COLO829 (cell line): ENCODE measurements at regions not wholly inside any gene's neighbourhood (a gene's known extent, or its start where the extent isn't known, plus 50 kb on each side); places are given as distances from the start of the nearest gene placed in this dataset.
"Not testable (repeated sequence)": the region's sequence is repeated elsewhere in the genome, so short reads cannot be mapped to it uniquely, and the experiment has no call there.

Experiments used
- DNase-seq: peaks from one replicate; pipeline ENCODE4 v3.0.0; 2012; ENCODE audit warnings: low spot score

DNA sequence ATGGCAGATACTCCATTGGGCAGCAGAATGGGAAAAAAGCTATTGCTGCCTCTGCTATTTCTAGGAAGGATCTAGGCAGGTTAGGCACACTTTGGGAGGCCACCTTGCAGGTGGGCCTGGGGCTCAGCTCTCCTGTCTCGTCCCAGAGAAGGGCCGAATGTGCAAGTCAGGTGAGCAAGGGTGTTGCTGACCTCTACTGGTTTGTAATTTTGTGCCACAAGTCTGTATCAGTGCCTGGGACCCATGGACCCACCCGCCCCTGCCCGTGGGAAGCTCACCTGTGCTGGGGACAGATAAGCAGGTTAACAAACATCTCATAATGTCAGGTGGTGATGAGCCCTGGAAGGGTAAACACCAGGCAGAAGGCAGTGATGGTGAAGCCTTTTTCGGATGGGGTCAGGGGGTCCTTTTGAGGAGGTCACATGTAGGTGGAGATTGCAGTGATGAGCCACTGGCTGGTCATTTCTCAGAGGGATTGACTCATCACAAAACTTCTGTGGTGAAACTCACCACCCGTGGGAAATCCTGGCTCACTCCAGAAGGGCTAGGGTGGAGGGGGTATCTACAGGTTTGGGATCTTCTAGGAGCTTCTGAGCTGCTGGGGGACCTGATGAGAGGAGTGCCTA lies 161.3 kb downstream of the KLF13 start:
- no peak for DNase-seq

DNA sequence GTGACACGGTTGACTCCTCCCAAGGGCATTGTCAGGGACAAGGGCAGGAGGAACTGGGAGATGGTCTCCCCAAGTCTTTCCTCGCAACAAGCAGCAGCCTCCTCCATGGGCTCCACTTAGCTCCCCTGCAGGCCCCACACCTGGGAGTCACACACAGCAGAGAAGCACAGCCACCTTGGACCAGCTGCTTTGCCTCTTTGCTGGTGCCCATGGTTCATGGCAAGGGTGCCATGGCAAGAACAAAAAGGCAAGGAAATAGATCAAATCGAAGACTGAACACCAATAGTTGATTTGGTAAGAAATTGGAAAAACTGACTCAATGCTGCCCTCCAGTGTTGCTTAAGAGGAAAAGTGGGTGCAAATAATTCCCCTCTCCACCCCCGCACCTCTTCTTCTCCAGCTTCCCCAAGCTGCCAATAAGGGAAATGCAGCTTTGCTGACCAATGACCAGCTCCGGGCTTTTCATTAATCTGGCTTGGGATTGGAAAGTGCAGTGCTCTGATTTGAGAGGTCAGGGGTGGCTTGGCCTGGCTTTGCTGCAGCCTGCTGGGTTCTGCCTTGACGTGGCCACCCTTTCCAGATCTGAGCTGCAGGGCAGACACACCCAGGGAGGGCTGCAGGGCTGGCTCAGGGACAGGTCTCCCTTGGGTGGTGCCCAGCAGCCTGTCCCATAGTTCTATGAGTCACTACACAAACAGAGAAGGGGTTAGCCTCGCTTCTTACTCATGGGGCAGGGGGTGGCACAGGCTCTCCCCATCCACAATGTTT lies 162.0 kb downstream of the KLF13 start:
- DNase-seq = peak; percentile 78

DNA sequence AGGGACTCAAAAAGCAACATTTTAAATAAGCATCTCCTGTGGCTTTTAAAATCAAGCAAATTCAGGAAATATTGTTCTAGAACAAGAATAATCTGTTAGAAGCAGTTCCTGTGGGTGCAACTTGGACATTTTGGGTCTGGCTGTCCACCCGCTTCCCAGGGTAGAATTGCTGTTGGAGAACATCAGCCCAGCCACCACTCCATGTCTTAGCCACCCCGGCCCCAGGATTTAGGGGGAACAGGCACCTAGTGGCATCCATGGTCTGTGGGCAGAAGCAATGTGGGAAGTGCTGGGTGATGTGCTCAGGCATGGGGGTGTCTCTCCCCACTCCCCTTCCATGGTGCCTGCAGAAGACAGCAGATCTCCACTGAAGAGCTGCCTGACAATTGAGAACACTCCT lies 162.6 kb downstream of the KLF13 start:
- DNase-seq = no peak

DNA sequence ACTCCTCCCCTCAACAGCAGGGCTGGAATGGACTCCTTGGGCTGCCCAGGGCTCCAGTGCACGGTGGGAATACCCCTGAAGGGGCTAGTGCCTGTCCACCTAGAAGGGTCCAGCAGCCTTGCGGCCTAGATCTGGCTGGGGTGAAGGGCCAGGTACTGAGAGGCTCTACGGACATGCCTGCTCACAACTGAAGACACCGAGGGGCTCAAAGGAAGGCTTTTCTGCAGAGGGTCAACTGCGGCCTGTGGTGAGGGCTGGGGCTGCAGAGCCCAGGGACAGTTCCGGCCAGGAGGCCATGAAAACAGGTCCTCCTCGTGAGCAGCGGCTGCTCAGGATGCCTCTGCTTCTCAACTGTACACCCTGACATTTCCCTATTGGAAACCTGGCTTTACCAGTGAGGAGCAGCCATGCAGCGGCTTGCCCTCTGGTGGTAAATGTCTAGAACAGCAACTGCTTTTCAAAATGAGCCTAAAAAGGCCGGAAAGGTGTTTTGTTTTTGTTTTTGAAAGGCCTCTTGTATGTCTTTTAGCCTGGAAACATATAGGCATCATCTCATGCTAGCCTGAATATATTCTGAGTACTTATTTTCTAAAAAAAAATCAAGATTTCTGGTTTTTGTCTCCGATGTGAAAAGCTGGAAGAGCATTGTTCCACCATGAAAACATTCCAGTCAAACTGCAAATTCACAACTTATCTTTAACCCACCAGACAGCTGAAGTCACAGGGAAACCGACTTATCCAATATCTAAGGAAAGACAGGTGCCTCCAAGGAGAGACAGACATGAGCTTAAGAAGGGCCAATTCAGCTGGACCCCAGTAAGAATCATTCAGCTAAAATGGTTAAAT lies 163.4 kb downstream of the KLF13 start:
- DNase-seq = peak; percentile 55

DNA sequence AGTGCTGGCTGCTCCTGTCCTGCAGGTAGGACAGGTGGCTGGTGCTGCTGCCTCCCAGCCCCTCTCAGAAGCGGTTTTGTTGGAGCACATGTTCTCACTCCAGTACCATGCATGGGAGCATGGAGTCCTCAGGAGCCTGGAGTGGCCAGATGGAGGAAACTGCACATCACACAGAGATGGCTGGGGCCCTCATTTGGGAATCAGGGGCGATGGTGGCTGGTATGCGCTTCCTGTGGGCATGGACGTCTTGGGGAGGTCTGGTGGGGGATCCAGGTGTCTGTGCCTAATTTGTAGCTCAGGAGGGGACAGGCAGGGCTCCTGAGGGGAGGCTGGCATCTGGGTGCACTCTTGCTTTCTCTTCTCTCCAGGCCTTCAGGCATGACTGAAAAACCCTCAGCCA lies 168.2 kb downstream of the KLF13 start:
- no peak for DNase-seq

DNA sequence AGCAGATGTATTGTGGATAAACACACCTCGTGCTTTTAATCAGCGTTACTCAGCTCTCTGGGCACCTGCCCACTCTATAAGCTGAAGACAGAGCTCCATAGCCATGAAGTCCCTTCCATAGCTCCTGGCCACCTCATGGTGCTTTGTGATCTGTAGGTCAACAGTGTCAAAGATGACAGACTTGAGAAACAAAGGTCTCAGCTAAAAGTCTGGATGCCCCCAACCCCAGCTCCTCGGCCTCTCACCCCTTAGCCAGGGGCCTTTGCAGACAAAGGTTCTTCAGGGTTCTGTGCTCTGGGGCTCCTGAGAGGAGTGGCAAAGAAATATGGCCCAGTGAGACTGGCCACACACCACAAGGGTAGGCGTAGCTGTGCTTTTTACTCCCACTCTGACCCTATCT lies 168.6 kb downstream of the KLF13 start:
- no peak for DNase-seq

DNA sequence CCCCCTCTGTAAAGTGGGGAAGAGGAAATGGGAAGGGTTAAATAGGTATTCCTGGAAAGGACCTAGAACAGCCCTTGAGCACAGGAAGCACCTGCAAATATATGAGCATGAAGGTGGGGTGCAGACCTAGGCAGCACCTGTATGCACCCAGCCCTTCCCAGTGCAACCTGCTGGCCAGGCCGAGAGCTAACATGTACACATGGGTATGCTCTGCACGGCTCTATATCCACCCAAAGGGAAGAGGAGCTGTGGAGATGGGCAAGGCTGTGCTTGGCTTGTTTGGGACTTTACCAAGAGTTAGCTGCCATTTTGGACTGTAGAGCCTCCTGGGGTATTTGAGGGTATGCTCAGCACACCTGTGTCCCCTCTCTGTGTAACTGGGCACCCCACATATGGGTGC lies 171.2 kb downstream of the KLF13 start:
- DNase-seq = no peak

DNA sequence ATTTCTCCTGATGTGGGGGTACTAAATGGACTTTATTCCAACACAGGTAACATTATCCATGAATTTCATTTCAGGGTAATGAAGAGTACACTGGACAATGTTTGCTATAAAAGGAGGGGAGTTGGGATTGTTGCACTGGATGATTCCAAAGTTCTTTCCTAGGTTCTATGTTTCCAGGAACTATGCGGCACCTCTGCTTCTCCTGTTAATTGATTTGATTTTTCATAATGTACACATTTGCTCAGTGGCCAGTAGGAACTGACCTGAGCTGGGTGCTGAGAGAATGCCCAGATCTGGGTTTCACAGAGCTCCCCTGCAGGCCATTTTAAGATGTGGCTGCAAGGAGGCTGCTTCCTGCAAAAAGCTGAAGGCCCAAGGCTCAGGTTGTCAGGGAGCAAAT lies 171.7 kb downstream of the KLF13 start:
- DNase-seq = no peak

DNA sequence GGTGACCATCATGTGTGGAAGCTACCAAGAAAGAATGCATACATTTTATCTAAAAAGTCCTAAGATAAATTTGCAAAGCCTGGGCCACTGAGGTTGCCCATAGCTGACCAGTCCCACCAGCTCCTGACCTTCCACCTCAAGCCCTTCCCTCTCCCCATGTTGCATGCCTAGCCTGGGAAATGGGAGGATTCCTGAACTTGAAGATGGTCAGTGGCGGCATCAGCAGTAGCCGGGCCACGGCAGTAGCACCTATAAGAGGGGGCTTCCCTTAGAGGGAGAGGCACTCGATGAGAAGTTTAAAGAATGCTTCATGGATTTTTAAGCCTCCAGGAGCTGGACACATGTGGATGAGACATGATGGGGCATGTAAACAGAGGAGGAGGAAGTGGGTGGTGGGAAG lies 172.1 kb downstream of the KLF13 start:
- no peak for DNase-seq

DNA sequence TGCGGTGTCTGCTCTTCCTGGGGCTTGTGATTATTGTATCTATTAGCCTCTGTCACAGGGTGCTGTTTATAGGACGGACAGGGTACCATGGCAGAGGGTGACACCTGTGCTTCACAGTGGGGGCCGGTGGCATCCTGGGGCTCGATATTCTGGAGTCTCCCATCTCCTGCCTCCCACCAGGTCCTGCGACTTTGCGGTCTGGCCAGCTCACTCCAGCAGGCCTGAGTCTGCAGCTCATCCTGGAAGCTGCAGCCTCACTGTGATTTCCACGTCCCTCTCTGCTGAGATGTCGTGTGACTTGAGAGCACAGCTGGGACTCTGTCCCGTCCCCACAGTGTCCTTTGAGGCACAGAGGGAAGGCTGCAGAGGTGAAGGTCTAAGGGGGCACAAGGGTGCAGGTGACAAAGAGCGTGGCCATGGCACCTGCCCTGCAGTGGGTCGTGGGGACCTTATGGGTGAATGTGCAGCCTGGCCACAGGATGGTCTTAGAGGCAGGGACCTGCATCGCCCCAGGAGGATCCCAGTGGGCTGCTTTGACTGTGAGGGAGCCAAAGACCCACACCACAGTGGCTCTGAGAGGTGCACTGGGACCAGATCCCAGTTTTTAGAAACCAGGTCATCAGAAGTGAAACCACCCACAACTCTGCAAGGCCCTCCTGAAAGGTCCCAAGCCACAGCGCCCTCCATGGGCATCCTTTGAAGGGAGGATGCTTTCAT lies 172.8 kb downstream of the KLF13 start:
- DNase-seq = no peak

DNA sequence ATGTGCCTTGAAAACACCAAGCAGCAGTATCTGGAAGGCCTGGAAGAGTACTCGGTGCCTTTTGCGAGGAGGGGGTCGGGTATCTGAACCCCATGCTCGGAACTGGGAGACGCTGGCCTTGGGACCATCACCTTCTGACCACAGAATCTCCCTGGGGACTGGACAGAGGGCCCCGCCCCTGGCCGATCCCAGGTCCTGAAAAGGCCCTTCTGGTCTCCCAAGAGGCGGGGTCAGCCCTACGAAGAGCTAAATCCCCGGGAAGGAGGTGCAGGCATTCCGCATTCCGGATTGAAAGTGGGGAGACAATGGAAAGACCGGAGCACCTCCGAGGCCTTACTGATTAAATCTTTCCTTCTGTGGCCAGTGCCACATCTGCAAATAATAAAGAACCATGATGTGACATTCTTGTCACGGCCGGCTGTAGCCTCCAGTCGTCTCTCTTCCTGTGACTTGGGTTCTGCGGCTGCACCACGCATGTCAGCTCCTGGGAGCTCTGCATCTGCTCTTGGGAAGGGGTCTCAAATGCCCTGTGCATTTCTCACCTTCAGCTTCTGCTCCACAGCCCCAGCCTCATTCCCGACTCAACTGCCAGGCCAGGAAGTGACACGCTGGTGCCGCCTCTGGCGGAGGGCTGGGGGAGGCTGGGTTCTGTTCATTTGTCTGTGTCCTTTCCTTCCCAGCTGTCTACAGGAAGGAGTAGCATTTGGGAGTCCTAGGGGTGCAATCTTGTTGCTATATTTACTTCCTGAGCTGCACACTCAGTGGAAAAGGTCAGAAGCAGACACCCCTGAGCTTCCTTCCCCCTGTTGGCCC lies 173.5 kb downstream of the KLF13 start:
- DNase-seq = no peak

DNA sequence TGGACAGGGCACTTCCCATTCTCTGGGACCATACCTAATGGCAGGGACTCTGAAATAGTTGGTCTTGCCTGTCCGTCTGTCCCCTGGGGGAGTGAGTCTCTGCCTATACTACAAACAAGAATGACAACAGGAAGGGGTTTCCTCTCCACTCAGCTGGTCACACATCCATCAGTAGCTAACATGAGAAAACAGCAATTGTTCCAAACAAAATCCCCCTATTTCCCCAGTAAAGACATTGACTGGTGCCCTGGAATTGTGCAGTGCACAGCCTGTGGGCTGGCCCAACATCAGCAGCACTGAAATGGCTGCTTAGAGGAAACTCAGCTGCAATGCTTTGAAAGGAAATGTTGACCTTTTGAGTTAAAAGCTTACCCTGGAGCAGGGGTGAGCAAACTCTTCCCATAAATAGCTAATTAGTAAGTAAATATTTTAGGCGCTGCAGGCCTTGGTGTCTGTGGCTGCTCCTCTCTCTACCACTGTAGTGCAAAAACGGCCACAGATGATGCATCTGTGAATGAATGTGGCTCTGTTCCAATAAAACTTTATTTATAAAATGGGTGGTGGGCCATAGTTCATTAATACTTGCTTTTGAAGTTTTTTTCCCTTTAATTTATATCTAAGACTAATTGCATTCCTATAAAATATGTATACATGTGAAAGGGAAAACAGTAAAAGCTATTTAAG lies 174.3 kb downstream of the KLF13 start:
- DNase-seq = no peak

DNA sequence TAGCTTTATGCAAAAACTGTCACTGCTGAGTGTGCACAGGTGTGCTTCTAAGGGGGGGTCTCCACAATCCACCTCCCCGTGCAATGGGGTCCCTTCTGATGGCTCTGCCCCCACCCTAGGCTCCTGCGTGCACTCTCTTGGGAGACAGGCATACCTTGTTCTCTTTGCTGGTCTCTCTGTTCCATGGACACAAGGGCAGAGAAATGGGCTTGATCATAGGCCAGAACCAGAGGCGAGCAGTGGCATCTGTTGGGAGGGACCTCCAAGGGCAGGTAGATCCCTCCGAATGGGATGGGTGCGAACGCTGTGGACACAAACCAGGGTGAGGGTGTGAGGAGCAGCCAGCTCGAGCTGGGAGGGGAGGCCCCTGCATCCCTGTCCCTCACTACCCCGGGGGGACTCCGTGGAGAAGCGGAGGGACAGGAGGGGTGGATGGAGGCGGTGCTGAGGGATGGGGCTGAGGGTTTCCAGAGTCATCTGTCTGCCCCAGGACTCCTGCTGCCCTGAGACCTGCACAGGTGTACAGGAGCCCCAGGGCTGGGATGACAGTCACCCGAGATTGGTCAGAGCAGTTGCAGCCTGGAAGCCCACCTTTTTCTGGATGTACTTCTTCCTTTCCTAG lies 175.0 kb downstream of the KLF13 start:
- no peak for DNase-seq

DNA sequence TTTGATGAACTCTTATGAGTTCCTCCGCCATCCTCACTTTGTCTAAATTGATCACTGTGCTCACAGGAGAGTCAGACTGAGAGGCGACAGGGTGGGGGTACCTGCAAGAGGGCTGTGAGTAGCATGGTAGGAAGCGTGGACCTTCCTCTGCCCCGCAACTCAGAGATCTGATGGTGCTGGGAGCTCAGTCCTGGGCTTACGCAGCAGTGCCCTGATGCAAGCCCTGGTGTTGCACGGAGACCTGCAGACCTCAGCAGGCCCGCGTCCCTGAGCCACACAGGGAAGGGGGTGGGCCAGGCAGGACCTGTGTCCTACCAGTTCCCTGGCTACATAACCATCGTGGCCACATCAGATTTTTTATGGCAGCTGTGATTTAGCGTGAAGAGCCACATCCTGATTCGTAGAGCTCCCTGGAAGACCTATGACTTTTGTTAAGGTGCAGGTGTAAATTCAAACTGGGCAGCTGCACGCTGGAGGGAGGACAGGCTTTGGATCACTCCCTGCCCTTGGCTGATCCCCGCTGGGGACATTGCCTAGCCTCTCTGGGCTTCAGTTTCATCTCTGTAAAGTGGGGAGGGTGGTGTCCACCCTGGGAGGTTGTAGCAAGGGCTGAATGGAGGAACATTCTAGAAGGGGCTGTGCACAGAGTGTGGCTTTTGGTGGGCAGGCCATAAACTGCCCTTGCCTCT lies 176.1 kb downstream of the KLF13 start:
- DNase-seq = no peak

DNA sequence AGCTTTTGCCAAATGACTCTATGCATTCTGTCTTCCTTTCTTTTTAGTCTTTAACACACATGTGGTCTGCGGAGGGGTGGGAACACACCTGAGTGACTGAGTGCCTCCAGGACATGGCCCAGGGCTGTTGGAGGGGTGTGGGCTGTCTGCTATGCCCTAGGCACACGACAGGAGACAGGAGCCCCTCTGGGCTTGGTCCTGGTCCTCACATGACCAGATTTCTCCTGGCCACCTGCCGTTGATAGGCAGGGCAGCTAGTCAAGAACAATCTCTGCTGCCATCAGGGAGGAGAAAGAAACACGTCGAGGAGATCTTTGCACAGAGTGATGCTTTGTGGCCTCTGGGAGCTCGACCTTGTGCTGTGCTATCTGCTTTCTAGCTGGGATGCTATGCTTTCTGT lies 176.6 kb downstream of the KLF13 start:
- no peak for DNase-seq

DNA sequence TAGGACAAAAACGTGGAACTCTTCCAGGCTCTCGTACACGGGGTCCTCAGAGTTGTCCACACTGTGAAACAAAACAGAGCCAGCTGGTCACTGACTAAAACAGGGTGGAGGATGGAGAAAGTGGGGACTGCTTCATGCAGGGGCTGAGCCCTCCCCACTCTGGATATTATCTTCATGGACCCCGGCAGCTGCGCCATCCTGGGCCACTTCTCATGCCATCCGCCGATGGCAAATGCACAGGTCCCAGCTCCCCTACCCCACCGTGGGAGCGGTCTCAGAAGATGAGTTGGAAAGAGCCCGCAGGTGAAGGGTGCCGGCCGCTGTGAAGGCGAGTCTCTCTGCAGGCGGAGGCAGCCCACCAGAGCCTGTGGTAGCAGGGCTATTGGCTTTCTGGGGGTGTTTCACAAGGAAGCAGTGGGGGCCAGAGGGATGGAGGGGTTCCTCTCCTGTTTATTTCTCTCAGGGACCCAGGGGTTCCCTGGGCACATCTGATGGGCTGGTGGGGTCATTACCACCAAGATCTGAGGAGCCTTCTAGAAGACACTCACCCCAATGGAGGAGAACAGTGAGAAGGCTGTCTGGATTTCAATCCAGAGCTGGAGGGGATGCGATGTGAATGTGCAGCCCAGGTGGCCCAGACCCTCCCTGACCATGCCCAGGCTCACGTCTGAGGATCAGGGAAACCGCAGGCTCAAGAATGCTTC lies 177.3 kb downstream of the KLF13 start:
- DNase-seq = no peak

DNA sequence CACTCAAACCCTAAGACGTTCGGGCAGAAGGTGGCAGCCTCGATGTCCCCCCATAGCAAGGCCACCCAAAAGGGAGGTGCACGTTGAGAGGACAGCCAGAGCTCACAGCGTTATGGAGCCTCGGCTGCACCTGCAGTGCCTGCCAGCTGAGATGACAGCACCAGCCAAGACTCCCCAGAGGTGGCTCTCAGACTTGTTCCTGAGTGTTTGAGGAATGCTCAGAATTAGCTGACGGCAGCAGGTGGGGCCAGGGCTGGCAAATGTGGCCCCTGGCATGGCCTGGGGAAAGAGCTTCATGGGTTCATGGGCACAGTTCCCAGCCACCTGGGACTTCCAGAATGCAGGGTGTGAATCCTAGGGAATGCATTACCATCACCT lies 177.8 kb downstream of the KLF13 start:
- no peak for DNase-seq

DNA sequence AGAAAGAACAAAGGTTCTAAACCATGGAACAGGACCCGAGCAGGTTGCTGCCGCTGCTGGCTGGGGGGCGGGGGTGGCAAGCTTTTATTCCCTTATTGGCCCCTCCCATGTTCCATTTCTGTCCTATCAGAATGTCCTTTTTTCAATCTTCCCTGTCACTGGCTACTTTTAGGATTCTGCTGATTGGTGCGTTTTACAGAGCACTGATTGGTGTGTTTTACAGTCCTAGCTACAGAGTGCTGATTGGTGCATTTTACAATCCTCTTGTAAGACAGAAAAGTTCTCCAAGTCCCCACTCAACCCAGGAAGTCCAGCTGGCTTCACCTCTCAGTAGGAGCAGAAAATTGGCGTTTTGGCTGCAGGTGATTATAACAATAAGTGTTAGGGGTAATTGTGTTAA lies 180.9 kb downstream of the KLF13 start:
- not testable (repeated sequence) for DNase-seq

DNA sequence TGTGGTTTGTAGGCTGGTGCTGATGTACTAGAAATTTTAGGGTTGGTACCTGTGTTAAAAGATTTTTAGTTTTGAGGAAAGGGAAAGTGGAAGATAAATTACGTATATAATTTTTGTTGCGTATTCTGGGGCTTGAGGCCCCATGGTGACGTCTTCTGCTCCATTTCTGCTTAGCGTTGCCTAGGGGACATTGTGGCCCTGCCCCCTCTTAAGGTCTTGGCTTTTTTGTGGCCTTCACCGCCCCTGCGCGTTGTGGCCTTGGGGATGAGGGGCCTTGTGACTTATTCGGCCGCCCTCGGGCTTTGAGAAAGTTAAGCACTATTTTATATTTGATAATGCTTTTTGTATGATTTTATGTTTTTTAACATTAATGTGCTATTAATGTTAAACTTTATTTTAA lies 182.0 kb downstream of the KLF13 start:
- no peak for DNase-seq
